Ishikawa (cell line): ENCODE measurements at regions not wholly inside any gene's neighbourhood (a gene's known extent, or its start where the extent isn't known, plus 50 kb on each side); places are given as distances from the start of the nearest gene placed in this dataset.

ENCODE experiments used
- CEBPB ChIP-seq: IDR thresholded peaks from 2 replicates; pipeline ENCODE4 v1.6.1; 2012
- CREB1 ChIP-seq: IDR thresholded peaks from 2 replicates; pipeline ENCODE4 v1.6.1; 2012; ENCODE audit warnings: low read depth
- EGR1 ChIP-seq: IDR thresholded peaks from 2 replicates; pipeline ENCODE4 v1.6.1; 2012
- EP300 ChIP-seq: IDR thresholded peaks from 2 replicates; pipeline ENCODE4 v1.6.1; 2012; ENCODE audit warnings: borderline replicate concordance
- FOXM1 ChIP-seq: IDR thresholded peaks from 2 replicates; pipeline ENCODE4 v1.6.1; 2012; ENCODE audit warnings: low read depth, borderline replicate concordance
- MAX ChIP-seq: IDR thresholded peaks from 2 replicates; pipeline ENCODE4 v1.6.1; 2012
- NFIC ChIP-seq: IDR thresholded peaks from 2 replicates; pipeline ENCODE4 v1.6.1; 2012
- RAD21 ChIP-seq: IDR thresholded peaks from 2 replicates; pipeline ENCODE4 v1.6.1; 2012; ENCODE audit warnings: low read depth
- REST ChIP-seq: IDR thresholded peaks from 2 replicates; pipeline ENCODE4 v1.6.1; 2012; ENCODE audit warnings: low read depth, mild to moderate bottlenecking
- TAF1 ChIP-seq: IDR thresholded peaks from 2 replicates; pipeline ENCODE4 v1.6.1; 2012; ENCODE audit warnings: low read depth, mild to moderate bottlenecking
- TCF12 ChIP-seq: IDR thresholded peaks from 2 replicates; pipeline ENCODE4 v1.6.1; 2012; ENCODE audit warnings: low read depth
- TEAD4 ChIP-seq: IDR thresholded peaks from 2 replicates; pipeline ENCODE4 v1.6.1; 2012
- USF1 ChIP-seq: IDR thresholded peaks from 2 replicates; pipeline ENCODE4 v1.6.1; 2012
- YY1 ChIP-seq: IDR thresholded peaks from 2 replicates; pipeline ENCODE4 v1.6.1; 2012; ENCODE audit warnings: low read depth
- ZBTB7A ChIP-seq: IDR thresholded peaks from 2 replicates; pipeline ENCODE4 v1.6.1; 2012; ENCODE audit warnings: low read depth

- TF ChIP-seq MAX (no peak), RAD21 (peak; percentile 99), TAF1 (no peak)
These were observed 183.8 kb upstream of the IL12A start for GRCh38 chr3:159804726-159805410.

GRCh38 chr3:159805411-159805772 is 183.2 kb upstream of the IL12A start:
- TF ChIP-seq YY1 (no peak), TAF1 (no peak), TCF12 (no peak), EP300 (no peak), USF1 (no peak), MAX (no peak), TEAD4 (no peak), RAD21 (no peak)

GRCh38 chr3:159806412-159806811 is 182.2 kb upstream of the IL12A start:
- no peak for TF ChIP-seq FOXM1
- TF ChIP-seq YY1 = no peak
- no peak for TF ChIP-seq ZBTB7A
- no peak for TF ChIP-seq EGR1
- TF ChIP-seq TEAD4 = no peak
- no peak for TF ChIP-seq TCF12
- TF ChIP-seq CREB1 = no peak
- TF ChIP-seq USF1 = no peak
- TF ChIP-seq RAD21 = no peak
- TF ChIP-seq MAX = no peak
- TF ChIP-seq TAF1 = no peak
- no peak for TF ChIP-seq REST
- no peak for TF ChIP-seq CEBPB
- TF ChIP-seq EP300 = no peak
- no peak for TF ChIP-seq NFIC

GRCh38 chr3:159807137-159808040 is 181.2 kb upstream of the IL12A start:
- TF ChIP-seq YY1 (no peak), TEAD4 (no peak), REST (no peak), RAD21 (no peak)

- no peak for TF ChIP-seq FOXM1
- no peak for TF ChIP-seq USF1
These were observed 174.7 kb upstream of the IL12A start for GRCh38 chr3:159813822-159814531.
